GM12878 (cell line): ENCODE measurements at regions not wholly inside any gene's neighbourhood (a gene's known extent, or its start where the extent isn't known, plus 50 kb on each side); places are given as distances from the start of the nearest gene placed in this dataset.

Source experiments
- BHLHE40 ChIP-seq, 2 experiments: fragments of 450-650 bp in 1 of 2; IDR thresholded peaks; 2 replicates each; pipeline ENCODE4 v1.6.1; 2011 to 2017; ENCODE audit warnings: low read depth in 2 of 2, borderline replicate concordance in 1 of 2, improper control_type of control experiment in 1 of 2, low read length in 1 of 2, mild to moderate bottlenecking in 1 of 2
- CBFB ChIP-seq: IDR thresholded peaks from 2 replicates; pipeline ENCODE4 v1.6.1; 2016; ENCODE audit warnings: antibody characterized with exemption, low read depth
- CBX5 ChIP-seq: sonication (generic); IDR thresholded peaks from 2 replicates; pipeline ENCODE4 v1.6.1; 2016; ENCODE audit warnings: low read depth, moderate library complexity, mild to moderate bottlenecking, inconsistent platforms
- CHD1 ChIP-seq: IDR thresholded peaks from 2 replicates; pipeline ENCODE4 v1.6.1; 2012; ENCODE audit warnings: low read depth, low read length, improper control_type of control experiment
- ETV6 ChIP-seq, 2 experiments: fragments of 450-650 bp in 1 of 2; IDR thresholded peaks in 1 of 2; conservative IDR thresholded peaks in 1 of 2; 2 replicates each; pipeline ENCODE4 v1.6.1; 2014; ENCODE audit warnings: antibody characterized with exemption in 1 of 2, borderline replicate concordance in 1 of 2, low read depth in 1 of 2, mild to moderate bottlenecking in 1 of 2, moderate library complexity in 1 of 2
- HDAC2 ChIP-seq: fragments of 200-600 bp; sonication (generic); IDR thresholded peaks from 2 replicates; pipeline ENCODE4 v1.6.1; 2017
- IRF4 ChIP-seq: IDR thresholded peaks from 2 replicates; pipeline ENCODE4 v1.6.1; 2011; ENCODE audit warnings: low read depth, low read length
- LARP7 ChIP-seq: fragments of 450-650 bp; IDR thresholded peaks from 2 replicates; pipeline ENCODE4 v1.6.1; 2017; ENCODE audit warnings: mild to moderate bottlenecking
- NR2F1 ChIP-seq: fragments of 450-650 bp; conservative IDR thresholded peaks from 2 replicates; pipeline ENCODE4 v1.6.1; 2017; ENCODE audit warnings: mild to moderate bottlenecking
- POLR2AphosphoS2 ChIP-seq: IDR thresholded peaks from 2 replicates; pipeline ENCODE4 v1.6.1; 2011; ENCODE audit warnings: low read depth, mild to moderate bottlenecking, low read length, improper control_type of control experiment, moderate library complexity
- SIX5 ChIP-seq: IDR thresholded peaks from 2 replicates; pipeline ENCODE4 v1.6.1; 2011; ENCODE audit warnings: mild to moderate bottlenecking, low read depth, low read length, moderate library complexity; ENCODE audit not compliant: severe bottlenecking
- SPI1 ChIP-seq: IDR thresholded peaks from 2 replicates; pipeline ENCODE4 v1.6.1; 2011; ENCODE audit warnings: low read depth, mild to moderate bottlenecking, low read length, moderate library complexity, borderline replicate concordance; ENCODE audit not compliant: insufficient read depth
- SREBF2 ChIP-seq: IDR thresholded peaks from 2 replicates; pipeline ENCODE4 v1.6.1; 2012; ENCODE audit warnings: mild to moderate bottlenecking, low read length
- WRNIP1 ChIP-seq: IDR thresholded peaks from 2 replicates; pipeline ENCODE4 v1.6.1; 2011; ENCODE audit warnings: low read depth, low read length, improper control_type of control experiment, borderline replicate concordance
- YY1 ChIP-seq: IDR thresholded peaks from 2 replicates; pipeline ENCODE4 v1.6.1; 2011; ENCODE audit warnings: low read depth, mild to moderate bottlenecking, low read length
- ZSCAN29 ChIP-seq: fragments of 450-650 bp; IDR thresholded peaks from 2 replicates; pipeline ENCODE4 v1.6.1; 2017; ENCODE audit warnings: mild to moderate bottlenecking, moderate library complexity
- TF ChIP-seq, protein P1 (sequence below): IDR thresholded peaks from 2 replicates; pipeline ENCODE4 v1.6.1; 2011; ENCODE audit warnings: borderline replicate concordance, low read depth, mild to moderate bottlenecking, moderate library complexity, low read length; ENCODE audit not compliant: insufficient read depth, poor library complexity, severe bottlenecking
- TF ChIP-seq, protein P2 (sequence below): fragments of 450-650 bp; IDR thresholded peaks from 2 replicates; pipeline ENCODE4 v1.6.1; 2017; ENCODE audit warnings: low read depth, mild to moderate bottlenecking, moderate library complexity
- TF ChIP-seq, protein P3 (sequence below): fragments of 450-650 bp; IDR thresholded peaks from 2 replicates; pipeline ENCODE4 v1.6.1; 2016; ENCODE audit warnings: mild to moderate bottlenecking, moderate library complexity, borderline replicate concordance
- TF ChIP-seq, protein P4 (sequence below): IDR thresholded peaks from 2 replicates; pipeline ENCODE4 v1.6.1; 2011; ENCODE audit warnings: low read depth, low read length, improper control_type of control experiment, borderline replicate concordance
- TF ChIP-seq, protein P5 (sequence below): fragments of 450-650 bp; conservative IDR thresholded peaks from 2 replicates; pipeline ENCODE4 v1.6.1; 2017; ENCODE audit warnings: mild to moderate bottlenecking, moderate library complexity

DNA sequence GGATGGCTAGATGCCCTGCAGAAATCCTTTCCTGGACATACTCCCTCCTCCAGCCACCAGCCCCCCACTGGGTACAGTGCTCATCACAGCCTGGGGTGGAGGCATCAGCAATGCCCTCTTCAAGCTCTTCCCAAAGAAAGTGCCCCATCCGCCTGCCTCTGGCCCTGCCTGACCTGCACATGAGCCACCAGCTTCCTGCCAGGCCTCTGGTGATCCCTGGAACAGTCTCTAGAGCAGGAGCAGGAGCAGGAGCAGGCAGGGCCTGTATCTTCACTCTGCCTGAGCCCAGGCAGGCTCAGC, 54.1 kb upstream of the CAB39 start (continued):
- TF ChIP-seq CHD1 (no peak), BHLHE40 (IDR thresholded peaks at IDR 0.05; ENCODE audit: borderline replicate concordance in 1 of 2, low read depth in 2 of 2, low read length in 1 of 2) (peak in 1 of 2 experiments; percentile 51; a peak in 1 of 4 replicates), YY1 (no peak), LARP7 (0 out of 2 replicates have a peak, but pooled peaks have one; percentile 79), ZSCAN29 (no peak), WRNIP1 (0 out of 2 replicates have a peak, but pooled peaks have one; percentile 25), NR2F1 (no peak), IRF4 (no peak), SREBF2 (no peak), CBX5 (no peak), SPI1 (no peak), SIX5 (no peak), POLR2AphosphoS2 (no peak), CBFB (peak; percentile 73; the same call in 1 of the 2 replicates), ETV6 (conservative IDR thresholded peaks at IDR 0.05 in 1 of 2, IDR thresholded peaks at IDR 0.05 in 1 of 2; ENCODE audit: borderline replicate concordance in 1 of 2, low read depth in 1 of 2) (no peak), HDAC2 (no peak)
- TF ChIP-seq, protein P1, sequence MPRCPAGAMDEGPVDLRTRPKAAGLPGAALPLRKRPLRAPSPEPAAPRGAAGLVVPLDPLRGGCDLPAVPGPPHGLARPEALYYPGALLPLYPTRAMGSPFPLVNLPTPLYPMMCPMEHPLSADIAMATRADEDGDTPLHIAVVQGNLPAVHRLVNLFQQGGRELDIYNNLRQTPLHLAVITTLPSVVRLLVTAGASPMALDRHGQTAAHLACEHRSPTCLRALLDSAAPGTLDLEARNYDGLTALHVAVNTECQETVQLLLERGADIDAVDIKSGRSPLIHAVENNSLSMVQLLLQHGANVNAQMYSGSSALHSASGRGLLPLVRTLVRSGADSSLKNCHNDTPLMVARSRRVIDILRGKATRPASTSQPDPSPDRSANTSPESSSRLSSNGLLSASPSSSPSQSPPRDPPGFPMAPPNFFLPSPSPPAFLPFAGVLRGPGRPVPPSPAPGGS: no peak
- TF ChIP-seq, protein P2, sequence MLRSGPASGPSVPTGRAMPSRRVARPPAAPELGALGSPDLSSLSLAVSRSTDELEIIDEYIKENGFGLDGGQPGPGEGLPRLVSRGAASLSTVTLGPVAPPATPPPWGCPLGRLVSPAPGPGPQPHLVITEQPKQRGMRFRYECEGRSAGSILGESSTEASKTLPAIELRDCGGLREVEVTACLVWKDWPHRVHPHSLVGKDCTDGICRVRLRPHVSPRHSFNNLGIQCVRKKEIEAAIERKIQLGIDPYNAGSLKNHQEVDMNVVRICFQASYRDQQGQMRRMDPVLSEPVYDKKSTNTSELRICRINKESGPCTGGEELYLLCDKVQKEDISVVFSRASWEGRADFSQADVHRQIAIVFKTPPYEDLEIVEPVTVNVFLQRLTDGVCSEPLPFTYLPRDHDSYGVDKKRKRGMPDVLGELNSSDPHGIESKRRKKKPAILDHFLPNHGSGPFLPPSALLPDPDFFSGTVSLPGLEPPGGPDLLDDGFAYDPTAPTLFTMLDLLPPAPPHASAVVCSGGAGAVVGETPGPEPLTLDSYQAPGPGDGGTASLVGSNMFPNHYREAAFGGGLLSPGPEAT: no peak
- TF ChIP-seq, protein P3, sequence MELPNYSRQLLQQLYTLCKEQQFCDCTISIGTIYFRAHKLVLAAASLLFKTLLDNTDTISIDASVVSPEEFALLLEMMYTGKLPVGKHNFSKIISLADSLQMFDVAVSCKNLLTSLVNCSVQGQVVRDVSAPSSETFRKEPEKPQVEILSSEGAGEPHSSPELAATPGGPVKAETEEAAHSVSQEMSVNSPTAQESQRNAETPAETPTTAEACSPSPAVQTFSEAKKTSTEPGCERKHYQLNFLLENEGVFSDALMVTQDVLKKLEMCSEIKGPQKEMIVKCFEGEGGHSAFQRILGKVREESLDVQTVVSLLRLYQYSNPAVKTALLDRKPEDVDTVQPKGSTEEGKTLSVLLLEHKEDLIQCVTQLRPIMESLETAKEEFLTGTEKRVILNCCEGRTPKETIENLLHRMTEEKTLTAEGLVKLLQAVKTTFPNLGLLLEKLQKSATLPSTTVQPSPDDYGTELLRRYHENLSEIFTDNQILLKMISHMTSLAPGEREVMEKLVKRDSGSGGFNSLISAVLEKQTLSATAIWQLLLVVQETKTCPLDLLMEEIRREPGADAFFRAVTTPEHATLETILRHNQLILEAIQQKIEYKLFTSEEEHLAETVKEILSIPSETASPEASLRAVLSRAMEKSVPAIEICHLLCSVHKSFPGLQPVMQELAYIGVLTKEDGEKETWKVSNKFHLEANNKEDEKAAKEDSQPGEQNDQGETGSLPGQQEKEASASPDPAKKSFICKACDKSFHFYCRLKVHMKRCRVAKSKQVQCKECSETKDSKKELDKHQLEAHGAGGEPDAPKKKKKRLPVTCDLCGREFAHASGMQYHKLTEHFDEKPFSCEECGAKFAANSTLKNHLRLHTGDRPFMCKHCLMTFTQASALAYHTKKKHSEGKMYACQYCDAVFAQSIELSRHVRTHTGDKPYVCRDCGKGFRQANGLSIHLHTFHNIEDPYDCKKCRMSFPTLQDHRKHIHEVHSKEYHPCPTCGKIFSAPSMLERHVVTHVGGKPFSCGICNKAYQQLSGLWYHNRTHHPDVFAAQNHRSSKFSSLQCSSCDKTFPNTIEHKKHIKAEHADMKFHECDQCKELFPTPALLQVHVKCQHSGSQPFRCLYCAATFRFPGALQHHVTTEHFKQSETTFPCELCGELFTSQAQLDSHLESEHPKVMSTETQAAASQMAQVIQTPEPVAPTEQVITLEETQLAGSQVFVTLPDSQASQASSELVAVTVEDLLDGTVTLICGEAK: no peak
- TF ChIP-seq, protein P4, sequence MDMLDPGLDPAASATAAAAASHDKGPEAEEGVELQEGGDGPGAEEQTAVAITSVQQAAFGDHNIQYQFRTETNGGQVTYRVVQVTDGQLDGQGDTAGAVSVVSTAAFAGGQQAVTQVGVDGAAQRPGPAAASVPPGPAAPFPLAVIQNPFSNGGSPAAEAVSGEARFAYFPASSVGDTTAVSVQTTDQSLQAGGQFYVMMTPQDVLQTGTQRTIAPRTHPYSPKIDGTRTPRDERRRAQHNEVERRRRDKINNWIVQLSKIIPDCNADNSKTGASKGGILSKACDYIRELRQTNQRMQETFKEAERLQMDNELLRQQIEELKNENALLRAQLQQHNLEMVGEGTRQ: no peak
- TF ChIP-seq, protein P5, sequence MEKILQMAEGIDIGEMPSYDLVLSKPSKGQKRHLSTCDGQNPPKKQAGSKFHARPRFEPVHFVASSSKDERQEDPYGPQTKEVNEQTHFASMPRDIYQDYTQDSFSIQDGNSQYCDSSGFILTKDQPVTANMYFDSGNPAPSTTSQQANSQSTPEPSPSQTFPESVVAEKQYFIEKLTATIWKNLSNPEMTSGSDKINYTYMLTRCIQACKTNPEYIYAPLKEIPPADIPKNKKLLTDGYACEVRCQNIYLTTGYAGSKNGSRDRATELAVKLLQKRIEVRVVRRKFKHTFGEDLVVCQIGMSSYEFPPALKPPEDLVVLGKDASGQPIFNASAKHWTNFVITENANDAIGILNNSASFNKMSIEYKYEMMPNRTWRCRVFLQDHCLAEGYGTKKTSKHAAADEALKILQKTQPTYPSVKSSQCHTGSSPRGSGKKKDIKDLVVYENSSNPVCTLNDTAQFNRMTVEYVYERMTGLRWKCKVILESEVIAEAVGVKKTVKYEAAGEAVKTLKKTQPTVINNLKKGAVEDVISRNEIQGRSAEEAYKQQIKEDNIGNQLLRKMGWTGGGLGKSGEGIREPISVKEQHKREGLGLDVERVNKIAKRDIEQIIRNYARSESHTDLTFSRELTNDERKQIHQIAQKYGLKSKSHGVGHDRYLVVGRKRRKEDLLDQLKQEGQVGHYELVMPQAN: no peak
